GM12865 (cell line): ENCODE measurements at regions not wholly inside any gene's neighbourhood (a gene's known extent, or its start where the extent isn't known, plus 50 kb on each side); places are given as distances from the start of the nearest gene placed in this dataset.

ENCODE experiments used
- DNase-seq: peaks from one replicate; pipeline ENCODE4 v3.0.0; 2010; ENCODE audit warnings: low read depth
- H3K4me3 ChIP-seq: 2 replicates; pipeline ENCODE4 v1.5.1; 2011; ENCODE audit warnings: mild to moderate bottlenecking, low read depth, low read length, control low read depth
- CTCF ChIP-seq: IDR thresholded peaks from 2 replicates; pipeline ENCODE4 v1.5.1; 2011; ENCODE audit warnings: low read length, control low read depth, low read depth, inconsistent platforms; ENCODE audit not compliant: insufficient read depth; ENCODE audit errors: missing control alignments

DNA sequence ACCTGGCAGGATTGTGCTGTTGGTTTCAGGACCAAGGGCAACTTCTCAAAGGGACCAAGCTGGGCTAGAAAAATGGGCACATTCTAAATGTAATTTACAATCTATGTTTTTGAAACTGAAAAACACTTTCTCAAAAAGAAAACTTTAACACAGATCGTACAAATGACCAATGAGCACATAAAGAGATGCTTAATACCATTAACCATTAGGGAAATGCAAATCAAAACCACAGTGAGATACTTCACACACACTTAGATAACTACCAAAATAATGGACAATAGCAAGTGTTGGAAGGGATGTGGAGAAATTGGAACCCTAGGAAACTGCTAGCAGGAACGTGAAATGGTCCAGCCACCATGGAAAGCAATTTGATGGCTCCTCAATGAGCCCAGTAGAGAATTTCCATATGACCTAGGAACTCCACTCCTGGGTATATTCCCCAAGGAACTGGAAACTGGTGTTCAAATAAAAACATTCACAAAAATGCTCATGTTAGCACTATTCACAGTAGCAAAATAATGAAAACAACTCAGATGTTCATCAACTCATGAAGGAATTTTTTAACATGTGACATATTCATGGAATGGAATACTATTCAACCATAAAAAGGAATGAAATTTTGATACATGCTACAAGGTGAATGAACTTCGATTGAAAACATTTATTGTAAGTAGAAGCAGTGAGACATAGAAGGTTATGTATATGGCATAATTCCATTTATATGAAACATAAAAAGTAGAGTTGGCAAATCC is 288.3 kb upstream of the NR2F2 start:
- no peak for TF ChIP-seq CTCF
- no peak for DNase-seq
- H3K4me3 ChIP-seq, result no peak overlapping the region

DNA sequence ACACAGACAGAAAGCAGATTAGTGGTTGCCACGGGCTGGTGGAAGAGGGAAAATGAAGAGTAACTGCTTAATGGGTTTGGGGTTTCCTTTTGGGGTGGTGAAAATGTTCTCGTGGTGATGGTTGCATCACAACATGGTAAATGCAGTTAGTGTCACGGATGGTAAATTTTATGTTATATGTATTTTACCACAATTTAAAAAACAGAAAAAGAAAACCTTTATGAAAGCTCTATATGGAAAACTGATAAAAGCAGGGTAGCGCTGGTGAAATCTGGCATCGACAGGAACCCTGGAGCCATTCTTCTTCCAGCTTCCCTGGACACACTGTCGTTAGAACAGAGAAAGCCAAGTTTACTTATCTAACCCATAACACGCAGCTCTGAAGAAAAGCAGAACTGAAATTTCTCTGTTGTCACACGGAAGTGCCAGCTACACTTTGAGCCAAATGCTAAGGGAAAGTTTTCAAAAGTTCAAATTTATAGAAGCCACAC is 287.7 kb upstream of the NR2F2 start:
- peak; percentile 62 for DNase-seq
- no peak overlapping the region for H3K4me3 ChIP-seq
- no peak for TF ChIP-seq CTCF

DNA sequence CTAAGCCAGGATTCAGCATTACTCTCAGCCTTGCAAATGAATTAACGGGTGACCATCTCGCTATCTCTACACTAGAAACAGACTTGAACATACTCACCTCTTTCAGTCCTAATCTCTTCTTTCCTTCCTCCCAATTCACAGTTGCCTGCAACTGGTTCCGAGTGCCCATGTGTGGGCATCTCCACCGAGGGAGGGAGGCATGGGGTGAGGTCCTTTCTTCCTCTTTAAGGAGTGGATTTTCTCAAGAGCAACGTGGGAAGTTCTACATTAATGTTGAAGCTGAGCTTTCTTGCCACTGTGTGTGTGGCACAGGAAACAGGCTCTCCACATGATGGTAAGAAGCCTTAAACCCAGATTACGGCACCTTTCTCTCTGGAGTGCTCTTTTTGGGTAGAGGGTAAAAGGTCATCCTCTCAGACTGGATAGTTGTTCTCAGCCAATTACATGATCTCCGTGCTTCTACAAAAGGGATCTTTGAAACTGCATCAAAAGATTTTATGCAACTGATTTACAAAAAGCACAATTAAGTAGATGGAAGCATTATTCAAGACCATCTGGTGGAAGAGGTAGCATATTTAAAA is 286.8 kb upstream of the NR2F2 start:
- H3K4me3 ChIP-seq, result no peak overlapping the region
- no peak for TF ChIP-seq CTCF
- DNase-seq, result no peak

DNA sequence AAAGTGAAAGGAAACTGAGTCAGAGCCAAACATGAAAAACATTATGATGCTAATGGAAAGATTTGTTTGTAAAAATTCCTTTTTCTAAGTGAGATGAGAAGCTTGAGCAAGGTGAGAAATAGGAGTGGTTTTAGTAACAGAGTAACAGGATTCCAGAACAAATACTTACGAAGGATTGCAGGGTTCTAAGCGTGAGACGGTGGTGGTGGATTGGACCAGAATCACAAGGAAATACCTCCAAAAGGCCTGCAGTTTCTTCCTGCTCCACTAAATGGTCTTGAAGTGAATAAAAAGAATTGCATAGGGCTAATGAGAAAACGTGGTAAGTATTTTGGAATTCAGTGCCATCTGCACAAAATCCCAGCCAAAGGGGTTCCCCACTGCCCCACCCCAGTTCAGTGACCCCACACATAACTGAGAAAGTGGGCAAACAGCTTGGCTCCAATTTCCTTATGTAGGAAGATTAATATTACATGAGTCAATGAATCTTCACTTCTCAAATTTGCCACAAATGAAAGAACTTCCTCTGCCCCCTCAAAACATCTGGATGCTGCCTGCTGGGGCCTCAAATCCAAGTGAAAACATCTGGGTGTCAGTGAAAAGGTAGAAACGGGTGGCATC is 283.8 kb upstream of the NR2F2 start:
- no peak overlapping the region for H3K4me3 ChIP-seq
- no peak for DNase-seq
- no peak for TF ChIP-seq CTCF

- H3K4me3 ChIP-seq, result no peak overlapping the region
These were observed 283.1 kb upstream of the NR2F2 start for GRCh38 chr15:96047255-96047931.

GRCh38 chr15:96049323-96049722 is 281.2 kb upstream of the NR2F2 start:
- TF ChIP-seq CTCF, result no peak
- DNase-seq, result no peak
- no peak overlapping the region for H3K4me3 ChIP-seq

More at GRCh38 chr15:96047255-96047931, 283.1 kb upstream of the NR2F2 start:
- no peak for TF ChIP-seq CTCF
- DNase-seq, result no peak
